SHP77 treated with DMSO at 0.1 percent for 48 hours (cell line): ENCODE measurements at regions not wholly inside any gene's neighbourhood (a gene's known extent, or its start where the extent isn't known, plus 50 kb on each side); places are given as distances from the start of the nearest gene placed in this dataset.

ENCODE experiments used
- DNase-seq: peaks from one replicate; lab custom pipeline; 2025; lab: John Stamatoyannopoulos, UW

DNA sequence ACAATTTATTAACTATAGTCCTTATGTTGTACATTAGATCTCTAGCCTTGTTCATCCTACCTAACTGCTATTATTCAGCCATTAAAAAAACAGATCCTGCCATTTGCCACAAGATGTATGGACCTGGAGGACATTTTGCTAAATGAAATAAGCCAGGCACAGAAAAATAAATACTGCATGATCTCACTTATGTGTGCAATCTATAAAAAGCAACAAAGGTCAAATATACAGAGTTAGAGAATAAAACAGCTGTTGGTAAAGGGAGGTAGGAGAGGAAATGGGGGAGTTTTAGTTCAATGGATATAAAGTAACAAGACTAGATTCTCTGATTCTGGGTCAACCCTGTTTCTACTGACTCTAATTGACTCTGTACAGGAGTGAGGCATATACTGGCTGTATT is 103.3 kb upstream of the FAM9C start:
- DNase-seq = no peak

DNA sequence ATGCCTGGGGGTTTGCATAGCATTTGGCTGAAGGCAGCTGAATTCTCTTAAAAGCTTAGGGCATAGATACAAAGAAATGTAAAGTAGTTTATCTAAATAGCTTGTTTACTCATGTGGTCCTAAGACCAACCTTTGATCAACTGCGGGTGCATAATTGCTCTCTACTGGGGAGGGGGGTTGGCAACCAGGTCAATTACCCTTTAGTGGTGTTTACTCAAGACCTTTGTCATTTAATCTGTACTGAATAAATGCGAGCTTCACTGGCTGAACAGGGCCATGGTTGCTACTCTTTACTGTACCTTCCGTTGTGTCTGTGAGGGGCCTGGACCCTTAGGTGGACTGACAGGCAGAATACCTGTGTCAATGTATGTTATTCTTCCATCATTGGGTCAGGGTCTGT is 102.7 kb upstream of the FAM9C start:
- no peak for DNase-seq

DNA sequence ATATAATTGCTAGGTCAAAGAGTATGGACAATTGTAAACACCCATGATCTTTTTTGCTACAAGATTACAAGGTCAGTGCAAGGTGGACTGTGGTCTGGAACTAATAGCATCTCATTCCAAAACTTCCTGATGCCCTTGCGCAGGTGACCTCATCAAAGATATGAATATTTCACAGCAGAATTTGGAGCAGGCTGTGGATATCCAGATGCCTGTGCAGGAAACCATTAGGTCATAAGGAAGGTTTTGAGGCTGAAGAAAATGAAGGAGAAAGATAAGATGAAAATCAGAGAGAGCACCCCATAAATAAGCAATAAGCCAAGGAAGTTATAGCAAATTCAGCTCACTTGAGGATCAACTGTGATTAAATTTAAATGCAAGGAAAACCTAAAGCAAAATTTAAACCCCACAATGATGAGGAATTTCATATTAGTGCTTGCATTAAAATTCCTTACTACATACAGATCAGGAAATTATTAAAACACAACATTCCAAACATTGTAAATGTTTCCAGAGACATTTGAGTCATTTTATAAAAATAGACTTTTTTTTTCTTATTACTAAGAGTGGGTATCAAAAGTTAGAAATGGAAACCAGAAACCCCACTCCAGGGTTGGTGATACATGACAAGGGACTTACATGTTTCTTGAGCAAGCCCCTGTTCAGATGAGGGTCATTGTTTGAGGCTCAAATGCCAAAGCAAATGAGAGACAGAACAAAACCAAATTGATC is 100.7 kb upstream of the FAM9C start:
- DNase-seq = no peak

GRCh38 chrX:13142891-13143290 is 98.5 kb upstream of the FAM9C start:
- DNase-seq = no peak

- no peak for DNase-seq
Observed at GRCh38 chrX:13140007-13140406, 95.6 kb upstream of the FAM9C start.

DNA sequence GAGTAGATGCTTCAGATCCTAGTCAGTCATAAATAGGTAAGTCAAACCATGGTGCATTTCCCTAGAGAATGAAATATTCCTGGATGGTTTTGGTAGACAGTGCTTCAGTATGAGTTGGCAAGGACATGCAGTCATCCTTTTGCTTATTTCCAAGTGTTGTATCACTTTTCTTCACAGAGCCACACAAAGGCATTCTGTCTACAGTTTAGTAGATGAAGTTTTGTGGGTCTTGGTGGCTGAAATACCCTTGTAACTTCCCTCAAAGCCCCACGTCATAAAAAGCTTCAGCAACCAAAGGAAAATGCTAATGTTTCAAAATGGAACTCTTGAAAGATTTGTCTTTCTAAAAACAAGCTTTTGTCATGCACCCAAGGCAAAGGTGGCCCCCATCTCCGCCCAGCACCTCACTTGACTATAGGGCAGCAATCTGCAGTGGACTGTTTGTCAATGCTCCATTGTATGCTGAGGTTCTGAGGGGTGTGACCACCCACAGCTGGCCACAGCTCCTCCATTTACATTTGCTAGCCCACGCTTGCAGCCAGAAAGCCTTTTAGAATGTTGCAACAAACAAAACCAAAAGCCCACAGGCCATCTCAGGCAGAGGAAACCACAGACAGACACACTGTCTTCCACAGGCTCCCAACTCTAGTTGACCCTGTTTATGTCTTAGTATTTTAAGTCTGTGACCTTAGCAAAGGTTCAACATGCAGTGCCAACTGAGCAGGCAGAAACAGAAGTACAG is 87.1 kb upstream of the FAM9C start:
- DNase-seq = no peak

DNA sequence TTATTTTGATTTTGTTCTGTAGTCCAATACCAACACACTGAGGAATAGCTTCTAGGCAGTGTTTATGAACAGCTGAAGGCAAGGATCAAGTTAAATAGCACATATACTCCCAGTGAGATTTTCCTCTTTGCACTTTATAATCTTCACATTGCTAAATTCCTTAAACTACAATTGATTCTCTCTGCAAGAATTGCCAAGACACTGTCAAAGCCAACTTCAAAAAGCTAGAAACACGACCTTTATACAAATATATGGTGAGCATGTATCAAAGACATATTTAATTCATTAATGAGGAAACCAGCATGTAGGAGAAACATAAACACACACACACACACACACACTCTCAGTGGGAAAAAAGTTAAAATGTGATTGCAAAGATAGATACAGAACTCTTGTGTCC is 86.4 kb upstream of the FAM9C start:
- no peak for DNase-seq

DNA sequence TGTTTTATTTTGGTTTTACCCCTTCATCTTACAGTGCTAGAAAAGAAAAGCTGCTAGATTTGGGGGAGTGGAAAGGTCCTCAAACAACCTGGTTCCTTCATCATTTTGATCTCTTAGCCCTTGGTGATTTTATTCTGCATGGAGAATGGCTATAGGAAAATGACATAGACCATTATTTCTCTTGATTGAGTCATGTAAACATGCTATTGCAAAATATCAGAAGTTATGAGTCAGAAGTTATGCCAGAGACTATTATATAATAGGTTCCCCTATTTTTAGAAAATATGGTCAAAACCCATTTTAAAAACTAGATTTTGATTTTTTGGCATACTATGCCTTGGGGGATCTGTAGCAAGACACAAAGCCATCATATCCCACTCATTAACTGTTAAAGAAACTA is 83.7 kb upstream of the FAM9C start:
- no peak for DNase-seq

- DNase-seq = no peak
Observed at GRCh38 chrX:13126775-13127174, 82.4 kb upstream of the FAM9C start.

GRCh38 chrX:13125188-13125587 is 80.8 kb upstream of the FAM9C start:
- no peak for DNase-seq

GRCh38 chrX:13123857-13124345 is 79.5 kb upstream of the FAM9C start:
- DNase-seq = no peak

DNA sequence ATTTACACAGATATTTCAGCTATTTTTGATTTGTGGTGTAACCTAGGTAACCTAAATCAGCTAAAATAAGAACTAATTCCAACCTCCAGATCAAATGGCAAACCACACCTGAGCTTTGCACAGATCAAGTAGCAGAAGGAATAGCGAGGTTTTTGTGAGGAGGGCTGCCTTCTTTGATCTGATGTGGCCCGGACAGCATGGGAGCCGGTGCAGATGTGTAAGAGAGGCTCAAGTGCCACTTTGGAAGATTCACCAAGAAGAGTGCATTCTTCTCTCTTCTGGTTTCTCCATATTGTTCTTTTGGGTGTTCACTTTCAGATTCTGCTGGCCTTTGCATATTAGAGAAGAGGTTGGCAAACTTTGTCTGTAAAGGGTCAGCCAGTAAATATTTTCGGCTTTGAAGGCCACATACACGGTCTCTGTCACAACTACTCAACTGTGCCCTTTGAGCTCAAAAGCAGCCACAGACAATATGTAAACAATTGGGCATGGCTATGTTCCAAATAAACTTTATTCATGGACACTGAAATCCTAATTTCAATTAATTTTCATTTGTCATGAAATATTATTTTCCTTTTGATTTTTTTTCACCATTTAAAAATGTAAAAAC is 78.9 kb upstream of the FAM9C start:
- no peak for DNase-seq

DNA sequence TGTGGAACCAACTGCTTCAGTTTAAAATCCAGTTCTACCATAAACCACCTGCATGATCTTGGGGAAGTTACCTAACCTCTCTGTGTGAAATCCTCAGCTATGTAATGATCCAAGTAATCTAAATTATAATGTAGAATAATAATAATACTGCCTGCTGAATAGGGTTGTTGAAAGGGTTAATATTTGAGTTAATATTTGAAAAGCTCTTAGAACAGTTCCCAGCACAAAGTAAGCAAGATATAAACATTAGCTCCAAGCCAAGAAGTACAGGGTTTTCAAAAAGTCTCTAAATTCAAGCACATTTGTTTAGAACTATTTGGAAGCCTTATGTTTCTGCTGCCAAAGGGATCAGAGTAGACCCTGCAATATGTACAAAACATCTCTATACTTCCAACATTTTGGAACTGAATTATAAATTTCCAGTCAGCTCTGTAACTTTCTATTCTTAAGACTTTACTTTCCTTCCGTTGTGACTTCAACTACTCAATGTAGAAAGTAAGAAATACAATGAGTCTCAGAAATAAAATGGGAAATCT is 76.7 kb upstream of the FAM9C start:
- no peak for DNase-seq

GRCh38 chrX:13120017-13120416 is 75.6 kb upstream of the FAM9C start:
- no peak for DNase-seq

DNA sequence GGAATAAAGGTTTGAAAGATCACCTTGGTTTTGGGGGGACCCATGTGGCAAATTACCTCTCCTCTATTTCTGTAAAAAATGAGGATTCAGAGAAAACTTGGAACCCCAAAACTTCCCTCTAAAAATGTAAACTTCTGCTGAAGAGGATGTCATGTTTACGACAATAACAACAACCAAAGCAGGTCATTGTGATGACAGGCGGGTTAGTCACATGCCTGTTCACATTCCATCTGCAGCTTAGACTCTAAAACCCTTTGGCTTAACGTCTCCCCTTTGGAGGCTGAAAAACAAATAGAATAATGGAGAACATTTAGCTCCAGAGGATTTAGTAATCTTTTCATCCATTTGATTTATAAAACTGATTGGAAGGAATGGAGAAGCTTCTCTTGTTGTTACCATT is 75.0 kb upstream of the FAM9C start:
- DNase-seq = no peak

GRCh38 chrX:13115146-13115855 is 70.9 kb upstream of the FAM9C start:
- DNase-seq = no peak

DNA sequence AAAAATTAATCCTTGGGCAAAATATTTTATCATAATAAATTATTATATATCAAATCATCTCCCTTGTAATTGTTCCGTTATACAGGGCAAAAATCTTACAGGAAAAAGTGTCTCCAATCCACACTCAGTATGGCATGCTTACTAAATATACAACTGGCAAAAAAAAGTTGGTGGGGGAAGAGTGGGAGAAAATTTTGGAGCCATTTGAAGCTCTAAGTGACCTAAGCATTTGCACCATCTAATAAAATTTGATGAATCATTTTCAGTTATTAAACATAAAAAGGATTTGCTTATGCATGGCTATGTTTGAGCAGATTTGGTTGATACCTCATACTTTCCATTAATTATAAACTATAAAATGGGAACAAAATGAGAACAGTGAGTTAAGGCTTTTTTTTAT is 68.1 kb upstream of the FAM9C start:
- DNase-seq = no peak

DNA sequence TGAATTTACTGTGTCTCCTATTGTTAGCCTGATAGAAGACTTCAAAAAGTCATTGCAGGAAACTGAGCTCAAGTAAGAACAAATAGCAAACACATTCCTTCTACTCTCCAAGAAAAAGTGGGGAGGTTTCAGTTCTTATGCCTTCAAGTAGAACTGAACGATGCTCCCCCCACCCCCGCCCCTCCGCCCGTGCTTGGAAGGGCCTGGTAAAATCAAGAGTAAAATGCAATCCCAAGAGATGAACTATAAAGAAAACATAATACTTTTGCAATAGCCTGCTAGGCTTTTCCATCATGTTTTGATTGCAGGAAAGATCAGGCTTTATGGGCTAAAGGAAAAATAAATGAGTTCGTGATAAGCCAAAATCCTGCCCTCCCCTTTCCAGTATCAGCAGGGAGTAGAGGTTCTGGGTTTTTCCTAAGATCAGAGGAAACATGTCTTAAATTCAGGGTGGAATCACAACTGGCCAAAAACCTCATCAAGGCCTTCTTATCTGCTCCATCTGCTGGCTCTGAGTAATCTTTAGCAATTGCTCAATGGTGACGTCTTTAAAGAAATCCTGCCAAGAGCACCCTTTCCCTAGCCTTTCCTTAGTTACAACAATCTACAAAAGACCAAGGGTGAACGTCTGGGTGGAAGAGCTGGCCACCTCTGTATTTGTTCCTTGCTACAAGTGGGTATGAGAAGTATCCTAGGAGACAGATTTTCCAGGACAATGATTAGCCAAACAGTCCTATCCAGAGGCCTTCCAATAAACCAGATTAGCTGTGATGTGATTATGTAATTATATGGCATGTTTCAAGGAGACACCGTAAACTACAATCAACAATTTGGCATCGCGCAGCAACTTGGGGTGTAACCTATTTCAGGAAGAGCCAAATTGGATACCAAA is 66.3 kb upstream of the FAM9C start:
- no peak for DNase-seq

DNA sequence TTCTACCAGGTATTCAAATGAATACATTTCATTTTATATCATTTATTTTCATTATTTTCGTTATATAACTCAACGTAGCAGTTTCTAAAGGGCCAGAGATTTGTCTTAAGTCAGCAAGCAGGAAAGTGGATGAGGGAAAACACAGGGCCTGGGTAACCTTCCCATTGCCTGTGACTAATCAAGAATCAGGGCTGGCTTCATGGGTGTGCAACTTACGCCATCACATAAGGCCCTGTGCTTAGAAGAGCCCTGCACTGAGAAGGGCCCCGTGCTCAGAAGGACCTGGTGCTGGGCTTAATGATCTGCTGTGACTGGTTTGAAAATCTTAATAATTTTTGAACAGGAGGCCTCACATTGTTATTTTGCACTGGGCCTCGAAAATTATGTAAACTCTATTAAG is 65.4 kb upstream of the FAM9C start:
- DNase-seq = no peak

- no peak for DNase-seq
Observed at GRCh38 chrX:13103914-13104274, 59.5 kb upstream of the FAM9C start.

DNA sequence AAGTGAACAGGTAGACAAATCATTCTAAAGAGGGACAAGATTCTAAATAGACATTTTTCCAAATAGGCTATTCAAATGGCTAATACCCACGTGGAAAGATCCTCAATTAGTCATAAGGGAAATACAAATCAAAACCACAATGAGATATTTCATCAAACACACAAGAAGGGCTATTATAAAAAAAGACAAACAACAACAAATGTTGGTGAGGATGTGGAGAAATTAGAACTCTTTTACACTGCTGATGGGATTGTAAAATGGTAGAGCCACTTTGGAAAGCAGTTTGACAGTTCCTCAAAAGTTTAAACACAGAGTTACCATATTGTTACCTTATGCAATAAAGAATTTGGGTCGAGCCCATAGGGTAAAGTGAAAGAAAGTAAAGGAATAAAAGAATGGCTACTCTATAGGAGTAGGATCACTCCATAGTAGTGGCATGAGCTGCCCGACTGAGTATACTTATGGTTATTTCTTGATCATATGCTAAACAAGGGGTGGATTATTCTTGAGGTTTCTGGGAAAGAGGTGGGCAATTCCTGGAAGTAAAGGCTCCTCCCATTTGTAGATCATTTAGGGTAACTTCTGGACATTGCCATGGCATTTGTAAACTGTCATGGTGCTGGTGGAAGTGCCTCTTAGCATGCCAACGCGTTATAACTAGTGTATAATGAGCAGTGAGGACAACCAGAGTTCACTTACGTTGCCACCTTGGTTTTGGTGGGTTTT is 58.9 kb upstream of the FAM9C start:
- DNase-seq = no peak
